H9 (cell line): ENCODE measurements at regions not wholly inside any gene's neighbourhood (a gene's known extent, or its start where the extent isn't known, plus 50 kb on each side); places are given as distances from the start of the nearest gene placed in this dataset.
A peak's percentile ranks its signal among the peaks of the same experiment; 100 is the strongest.

Experiments used
- DNase-seq: peaks from one replicate; pipeline ENCODE4 v3.0.0-alpha.2; 2017
- H2AFZ ChIP-seq: one replicate; pipeline ENCODE4 v1.6.1; 2013; ENCODE audit warnings: mild to moderate bottlenecking, low read length, control low read depth, moderate library complexity
- H2AK5ac ChIP-seq: 2 replicates; pipeline ENCODE4 v1.6.1; 2013; ENCODE audit warnings: low read length, control low read depth, mixed read lengths; ENCODE audit not compliant: insufficient read length
- H2BK120ac ChIP-seq: one replicate; pipeline ENCODE4 v1.6.1; 2013; ENCODE audit warnings: low read depth, mild to moderate bottlenecking, low read length, control low read depth, inconsistent platforms; ENCODE audit not compliant: poor library complexity, severe bottlenecking
- H2BK12ac ChIP-seq: 2 replicates; pipeline ENCODE4 v1.6.1; 2013; ENCODE audit warnings: low read length, control low read depth, mixed read lengths, low read depth; ENCODE audit not compliant: insufficient read length
- H2BK15ac ChIP-seq: 2 replicates; pipeline ENCODE4 v1.6.1; 2013; ENCODE audit warnings: low read depth, low read length, control low read depth
- H2BK20ac ChIP-seq: one replicate; pipeline ENCODE4 v1.6.1; 2013; ENCODE audit warnings: low read depth, mild to moderate bottlenecking, low read length, control low read depth, inconsistent platforms; ENCODE audit not compliant: poor library complexity, severe bottlenecking
- H2BK5ac ChIP-seq: 2 replicates; pipeline ENCODE4 v1.6.1; 2013; ENCODE audit warnings: low read length, control low read depth, mixed read lengths; ENCODE audit not compliant: insufficient read length
- H3K14ac ChIP-seq: 2 replicates; pipeline ENCODE4 v1.6.1; 2013; ENCODE audit warnings: low read length, control low read depth; ENCODE audit not compliant: insufficient read depth
- H3K18ac ChIP-seq: 2 replicates; pipeline ENCODE4 v1.6.1; 2013; ENCODE audit warnings: low read depth, mild to moderate bottlenecking, mixed read lengths, low read length, control low read depth; ENCODE audit not compliant: insufficient read length
- H3K23ac ChIP-seq: 2 replicates; pipeline ENCODE4 v1.6.1; 2013; ENCODE audit warnings: low read length, control low read depth, mixed read lengths, low read depth; ENCODE audit not compliant: insufficient read length
- H3K23me2 ChIP-seq: 2 replicates; pipeline ENCODE4 v1.6.1; 2013; ENCODE audit warnings: low read depth, mild to moderate bottlenecking, mixed read lengths, low read length, control low read depth; ENCODE audit not compliant: insufficient read length, poor library complexity, severe bottlenecking
- H3K27ac ChIP-seq: 2 replicates; pipeline ENCODE4 v1.5.1; 2013; ENCODE audit warnings: low read length, control low read depth, mixed read lengths, low read depth; ENCODE audit not compliant: insufficient read length
- H3K27me3 ChIP-seq: 2 replicates; pipeline ENCODE4 v1.6.1; 2013; ENCODE audit warnings: low read length, control low read depth, inconsistent platforms; ENCODE audit not compliant: insufficient read depth
- H3K4ac ChIP-seq: 2 replicates; pipeline ENCODE4 v1.6.1; 2013; ENCODE audit warnings: low read depth, mild to moderate bottlenecking, control low read depth, inconsistent platforms, low read length, moderate library complexity
- H3K4me1 ChIP-seq: 2 replicates; pipeline ENCODE4 v1.6.1; 2013; ENCODE audit warnings: low read length, control low read depth, inconsistent platforms; ENCODE audit not compliant: insufficient read depth
- H3K4me2 ChIP-seq: 2 replicates; pipeline ENCODE4 v1.6.1; 2013; ENCODE audit warnings: low read length, control low read depth, mixed read lengths; ENCODE audit not compliant: insufficient read length, insufficient read depth
- H3K56ac ChIP-seq: 2 replicates; pipeline ENCODE4 v1.6.1; 2013; ENCODE audit warnings: low read depth, mild to moderate bottlenecking, mixed read lengths, low read length, control low read depth; ENCODE audit not compliant: insufficient read length
- H3K79me1 ChIP-seq: 2 replicates; pipeline ENCODE4 v1.6.1; 2013; ENCODE audit warnings: low read depth, mild to moderate bottlenecking, moderate library complexity, low read length, control low read depth, inconsistent platforms; ENCODE audit not compliant: insufficient read depth, poor library complexity, severe bottlenecking
- H3K79me2 ChIP-seq: 2 replicates; pipeline ENCODE4 v1.6.1; 2013; ENCODE audit warnings: low read length, control low read depth, inconsistent platforms; ENCODE audit not compliant: insufficient read depth
- H3K9ac ChIP-seq: 2 replicates; pipeline ENCODE4 v1.6.1; 2013; ENCODE audit warnings: low read length, control low read depth, mixed read lengths; ENCODE audit not compliant: insufficient read length; ENCODE audit errors: extremely low read depth
- H3K9me3 ChIP-seq: one replicate; pipeline ENCODE4 v1.6.1; 2013; ENCODE audit warnings: low read depth, low read length, inconsistent platforms; ENCODE audit not compliant: control insufficient read depth
- H3T11ph ChIP-seq: one replicate; pipeline ENCODE4 v1.6.1; 2013; ENCODE audit warnings: mild to moderate bottlenecking, low read length, control low read depth, inconsistent platforms
- H4K20me1 ChIP-seq: one replicate; pipeline ENCODE4 v1.6.1; 2013; ENCODE audit not compliant: control insufficient read depth, insufficient read length, insufficient read depth
- H4K5ac ChIP-seq: 2 replicates; pipeline ENCODE4 v1.6.1; 2013; ENCODE audit warnings: low read depth, mild to moderate bottlenecking, mixed read lengths, low read length, control low read depth; ENCODE audit not compliant: insufficient read length
- H4K8ac ChIP-seq: replicated peaks from 2 replicates; pipeline ENCODE4 v1.6.1; 2013; ENCODE audit warnings: low read length, control low read depth, mixed read lengths, low read depth; ENCODE audit not compliant: insufficient read length
- H4K91ac ChIP-seq: 2 replicates; pipeline ENCODE4 v1.6.1; 2013; ENCODE audit warnings: low read depth, mild to moderate bottlenecking, moderate library complexity, mixed read lengths, low read length, control low read depth; ENCODE audit not compliant: insufficient read length
- H3K27ac Mint-ChIP-seq, 3 experiments: 2 replicates in 2 of 3; 3 replicates in 1 of 3; pipeline ENCODE4 v1.8.0; 2020 to 2021; ENCODE audit warnings: mixed read lengths in 3 of 3, mild to moderate bottlenecking in 1 of 3, moderate library complexity in 1 of 3
- H3K27me3 Mint-ChIP-seq: 2 replicates; pipeline ENCODE4 v1.8.0; 2021; ENCODE audit warnings: low read depth, mild to moderate bottlenecking, moderate library complexity, mixed read lengths
- H3K36me3 Mint-ChIP-seq, 3 experiments: 2 replicates in 2 of 3; 3 replicates in 1 of 3; pipeline ENCODE4 v1.8.0; 2020 to 2021; ENCODE audit warnings: low read depth in 3 of 3, mixed read lengths in 3 of 3; ENCODE audit not compliant: insufficient read depth in 1 of 3
- H3K4me1 Mint-ChIP-seq, 2 experiments: 2 replicates each; pipeline ENCODE4 v1.8.0; 2020; ENCODE audit warnings: mixed read lengths in 2 of 2
- H3K4me3 Mint-ChIP-seq, 2 experiments: 2 replicates in 1 of 2; 3 replicates in 1 of 2; pipeline ENCODE4 v1.8.0; 2020 to 2021; ENCODE audit warnings: mild to moderate bottlenecking in 2 of 2, mixed read lengths in 2 of 2, moderate library complexity in 1 of 2
- H3K9me3 Mint-ChIP-seq, 2 experiments: 2 replicates in 1 of 2; 3 replicates in 1 of 2; pipeline ENCODE4 v1.8.0; 2020; ENCODE audit warnings: mild to moderate bottlenecking in 2 of 2, mixed read lengths in 2 of 2, moderate library complexity in 1 of 2
- WGBS: extraction: QIAGEN DNeasy Blood & Tissue Kit; methylation state at CpG from one replicate; pipeline ENCODE4 v1.1.7; 2013; ENCODE audit warnings: missing lambda C conversion rate, low lambda C conversion rate, mixed read lengths; ENCODE audit not compliant: insufficient read length; ENCODE audit errors: extremely low coverage; 5-methylcytosine and 5-hydroxymethylcytosine counted together
- TF ChIP-seq, protein P1 (sequence below): fragments of 200-600 bp; sonication (generic); conservative IDR thresholded peaks from 3 replicates; pipeline ENCODE4 v1.8.0; 2021; ENCODE audit warnings: antibody characterized with exemption, mild to moderate bottlenecking

DNA sequence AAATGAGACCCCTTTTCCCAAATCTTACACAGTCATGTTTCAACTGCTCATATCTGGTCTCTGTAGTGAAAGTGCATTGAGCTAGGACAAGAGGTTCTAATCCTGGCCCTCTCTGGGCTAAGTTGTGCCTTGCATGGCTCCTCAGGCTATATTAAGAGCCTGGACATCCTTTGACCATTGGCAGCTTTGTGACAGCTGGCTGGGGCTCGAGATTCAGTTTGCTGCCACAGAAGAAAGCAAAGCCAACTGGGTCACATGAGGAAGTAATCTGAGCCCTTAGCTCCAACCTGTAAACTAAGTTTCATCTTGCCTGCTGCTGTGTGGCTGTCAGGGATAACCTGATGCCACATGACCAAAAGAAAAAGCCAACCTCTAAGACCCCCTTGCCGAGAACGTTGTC lies 51.8 kb upstream of the JADE1 start:
- H2BK120ac ChIP-seq, result no peak overlapping the region
- no peaks in the 10 kb centered on the region for H3K9me3 ChIP-seq
- H3K27ac ChIP-seq, result no peak overlapping the region
- H3K4me2 ChIP-seq, result no peak overlapping the region
- H3K4me1 ChIP-seq, result peaks cover 4% of the 10 kb centered on the region; the same call in 1 of the 2 replicates
- no peak overlapping the region for H3K9ac ChIP-seq
- H2AFZ ChIP-seq, result peak overlapping the region; percentile 84
- no peaks in the 10 kb centered on the region for H3K23me2 ChIP-seq
- H4K20me1 ChIP-seq, result no peaks in the 10 kb centered on the region
- H3K79me2 ChIP-seq, result no peaks in the 10 kb centered on the region
- no peak overlapping the region for H3K56ac ChIP-seq
- no peak overlapping the region for H2BK20ac ChIP-seq
- H3K27me3 ChIP-seq, result no peaks in the 10 kb centered on the region
- no peak overlapping the region for H4K8ac ChIP-seq
- H2BK12ac ChIP-seq, result no peak overlapping the region
- DNase-seq, result peak; percentile 52
- H3K79me1 ChIP-seq, result no peaks in the 10 kb centered on the region
- Mint-ChIP-seq H3K27ac (peak overlapping the region in 1 of 3 experiments; percentile 29; a peak in 1 of 7 replicates), H3K9me3 (no peaks in the 10 kb centered on the region), H3K36me3 (no peaks in the 10 kb centered on the region), H3K27me3 (no peaks in the 10 kb centered on the region), H3K4me3 (no peak overlapping the region), H3K4me1 (peaks cover 17 to 18% of the 10 kb centered on the region in 2 experiments)
- no peak overlapping the region for H2BK15ac ChIP-seq
- H2AK5ac ChIP-seq, result no peak overlapping the region
- no peak overlapping the region for H2BK5ac ChIP-seq
- H3K4ac ChIP-seq, result no peak overlapping the region
- H3T11ph ChIP-seq, result no peak overlapping the region
- no peak overlapping the region for H3K23ac ChIP-seq
- TF ChIP-seq, protein P1, sequence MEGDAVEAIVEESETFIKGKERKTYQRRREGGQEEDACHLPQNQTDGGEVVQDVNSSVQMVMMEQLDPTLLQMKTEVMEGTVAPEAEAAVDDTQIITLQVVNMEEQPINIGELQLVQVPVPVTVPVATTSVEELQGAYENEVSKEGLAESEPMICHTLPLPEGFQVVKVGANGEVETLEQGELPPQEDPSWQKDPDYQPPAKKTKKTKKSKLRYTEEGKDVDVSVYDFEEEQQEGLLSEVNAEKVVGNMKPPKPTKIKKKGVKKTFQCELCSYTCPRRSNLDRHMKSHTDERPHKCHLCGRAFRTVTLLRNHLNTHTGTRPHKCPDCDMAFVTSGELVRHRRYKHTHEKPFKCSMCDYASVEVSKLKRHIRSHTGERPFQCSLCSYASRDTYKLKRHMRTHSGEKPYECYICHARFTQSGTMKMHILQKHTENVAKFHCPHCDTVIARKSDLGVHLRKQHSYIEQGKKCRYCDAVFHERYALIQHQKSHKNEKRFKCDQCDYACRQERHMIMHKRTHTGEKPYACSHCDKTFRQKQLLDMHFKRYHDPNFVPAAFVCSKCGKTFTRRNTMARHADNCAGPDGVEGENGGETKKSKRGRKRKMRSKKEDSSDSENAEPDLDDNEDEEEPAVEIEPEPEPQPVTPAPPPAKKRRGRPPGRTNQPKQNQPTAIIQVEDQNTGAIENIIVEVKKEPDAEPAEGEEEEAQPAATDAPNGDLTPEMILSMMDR, result no peak
- no peak overlapping the region for H3K18ac ChIP-seq
- H3K14ac ChIP-seq, result no peak overlapping the region
- no CpG with 5 or more reads among the region's 3 CpGs for WGBS
- H4K91ac ChIP-seq, result no peak overlapping the region
- H4K5ac ChIP-seq, result no peak overlapping the region
